Trophoblast cell (in vitro differentiated cells and primary cell): ENCODE measurements at regions not wholly inside any gene's neighbourhood (a gene's known extent, or its start where the extent isn't known, plus 50 kb on each side); places are given as distances from the start of the nearest gene placed in this dataset.

ENCODE experiments used
- DNase-seq, 2 donors: peaks; one replicate each; pipeline ENCODE4 v3.0.0-alpha.2; 2016
- H2AFZ ChIP-seq: 2 replicates; pipeline ENCODE4 v1.6.1; 2013; ENCODE audit warnings: low read length, moderate library complexity, mild to moderate bottlenecking; ENCODE audit not compliant: insufficient read depth, poor library complexity
- H2AK5ac ChIP-seq: 2 replicates; pipeline ENCODE4 v1.6.1; 2013; ENCODE audit warnings: mild to moderate bottlenecking, low read length
- H2BK120ac ChIP-seq: 2 replicates; pipeline ENCODE4 v1.6.1; 2013; ENCODE audit warnings: low read length, mild to moderate bottlenecking, moderate library complexity; ENCODE audit not compliant: insufficient read depth, poor library complexity
- H2BK12ac ChIP-seq: 2 replicates; pipeline ENCODE4 v1.6.1; 2013; ENCODE audit warnings: mild to moderate bottlenecking, low read length, moderate library complexity
- H2BK5ac ChIP-seq: 2 replicates; pipeline ENCODE4 v1.6.1; 2013; ENCODE audit warnings: low read length, low read depth, moderate library complexity, mild to moderate bottlenecking; ENCODE audit not compliant: poor library complexity
- H3K14ac ChIP-seq: 2 replicates; pipeline ENCODE4 v1.6.1; 2013; ENCODE audit warnings: mild to moderate bottlenecking, low read length
- H3K18ac ChIP-seq: 2 replicates; pipeline ENCODE4 v1.6.1; 2013; ENCODE audit warnings: mild to moderate bottlenecking, low read length
- H3K23ac ChIP-seq: 2 replicates; pipeline ENCODE4 v1.6.1; 2013; ENCODE audit warnings: low read length
- H3K27ac ChIP-seq: 2 replicates; pipeline ENCODE4 v1.5.1; 2013; ENCODE audit warnings: low read depth, mild to moderate bottlenecking, inconsistent platforms, low read length, moderate library complexity
- H3K27me3 ChIP-seq: 2 replicates; pipeline ENCODE4 v1.6.1; 2013; ENCODE audit warnings: inconsistent platforms, mild to moderate bottlenecking, low read length, moderate library complexity; ENCODE audit not compliant: insufficient read depth
- H3K36me3 ChIP-seq, 2 experiments: 1 replicate in 1 of 2; 2 replicates in 1 of 2; pipeline ENCODE4 v1.6.1; 2013; ENCODE audit warnings: low read length in 2 of 2, mild to moderate bottlenecking in 2 of 2, moderate library complexity in 1 of 2; ENCODE audit not compliant: insufficient read depth in 2 of 2, control insufficient read depth in 1 of 2
- H3K4ac ChIP-seq: 2 replicates; pipeline ENCODE4 v1.6.1; 2013; ENCODE audit warnings: low read depth, mild to moderate bottlenecking, low read length, moderate library complexity
- H3K4me1 ChIP-seq, 2 experiments: 1 replicate in 1 of 2; 2 replicates in 1 of 2; pipeline ENCODE4 v1.6.1; 2013; ENCODE audit warnings: low read length in 2 of 2, mild to moderate bottlenecking in 2 of 2, moderate library complexity in 1 of 2; ENCODE audit not compliant: insufficient read depth in 2 of 2, control insufficient read depth in 1 of 2
- H3K4me2 ChIP-seq: 2 replicates; pipeline ENCODE4 v1.6.1; 2013; ENCODE audit warnings: inconsistent platforms, mild to moderate bottlenecking, low read length, moderate library complexity
- H3K4me3 ChIP-seq: 2 replicates; pipeline ENCODE4 v1.5.1; 2013; ENCODE audit warnings: mild to moderate bottlenecking, low read depth, low read length, inconsistent platforms
- H3K79me1 ChIP-seq: one replicate; pipeline ENCODE4 v1.6.1; 2013; ENCODE audit warnings: low read length
- H3K79me2 ChIP-seq: 2 replicates; pipeline ENCODE4 v1.6.1; 2013; ENCODE audit warnings: low read length, mild to moderate bottlenecking; ENCODE audit not compliant: control insufficient read depth, insufficient read depth, poor library complexity
- H3K9ac ChIP-seq: 2 replicates; pipeline ENCODE4 v1.6.1; 2013; ENCODE audit warnings: mild to moderate bottlenecking, low read length
- H3K9me3 ChIP-seq: 2 replicates; pipeline ENCODE4 v1.6.1; 2013; ENCODE audit warnings: low read depth, mild to moderate bottlenecking, control low read depth, inconsistent platforms, low read length; ENCODE audit not compliant: insufficient read depth
- H4K12ac ChIP-seq: 2 replicates; pipeline ENCODE4 v1.6.1; 2013; ENCODE audit warnings: low read depth, mild to moderate bottlenecking, low read length, moderate library complexity
- H4K8ac ChIP-seq: 2 replicates; pipeline ENCODE4 v1.6.1; 2013; ENCODE audit warnings: low read depth, mild to moderate bottlenecking, low read length, moderate library complexity
- H4K91ac ChIP-seq: one replicate; pipeline ENCODE4 v1.6.1; 2013; ENCODE audit warnings: low read depth, mild to moderate bottlenecking, low read length, moderate library complexity
- WGBS: extraction: QIAGEN DNeasy Blood & Tissue Kit; methylation state at CpG from one replicate; pipeline ENCODE4 v1.1.7; 2013; ENCODE audit warnings: missing lambda C conversion rate; ENCODE audit not compliant: insufficient read length, insufficient coverage; ENCODE audit errors: extremely low coverage; 5-methylcytosine and 5-hydroxymethylcytosine counted together

DNA sequence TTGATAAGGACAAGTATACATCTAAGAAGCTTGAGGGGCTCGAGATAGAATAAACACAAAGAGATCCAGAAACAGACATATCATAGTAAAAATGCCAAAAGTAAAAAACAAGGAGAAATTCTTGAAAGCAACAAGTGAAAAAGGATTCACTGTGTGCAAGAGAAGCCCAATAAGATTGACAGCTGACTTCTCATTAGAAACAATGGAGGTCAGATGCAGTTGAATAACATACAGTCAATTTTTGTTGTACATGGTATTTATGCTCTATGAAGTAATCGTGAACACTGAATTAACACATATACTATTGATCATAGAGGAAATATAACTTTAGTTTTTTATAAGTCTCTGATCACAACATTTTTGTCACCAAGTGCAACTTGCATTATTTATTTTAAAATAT lies 982.8 kb upstream of the SORCS1 start:
- H3K4ac ChIP-seq, result no peak overlapping the region
- no peaks in the 10 kb centered on the region for H3K27me3 ChIP-seq
- H2AK5ac ChIP-seq, result no peak overlapping the region
- no CpG with 5 or more reads among the region's 2 CpGs for WGBS
- DNase-seq, result no peak
- no peaks in the 10 kb centered on the region for H3K4me1 ChIP-seq
- no peaks in the 10 kb centered on the region for H3K36me3 ChIP-seq
- no peak overlapping the region for H4K12ac ChIP-seq
- no peak overlapping the region for H3K4me3 ChIP-seq
- H2BK120ac ChIP-seq, result no peak overlapping the region
- H3K23ac ChIP-seq, result no peak overlapping the region
- H2BK12ac ChIP-seq, result no peak overlapping the region
- no peak overlapping the region for H3K27ac ChIP-seq
- no peak overlapping the region for H3K4me2 ChIP-seq
- no peak overlapping the region for H2BK5ac ChIP-seq
- no peaks in the 10 kb centered on the region for H3K9me3 ChIP-seq
- H3K79me1 ChIP-seq, result no peaks in the 10 kb centered on the region
- no peak overlapping the region for H4K8ac ChIP-seq
- no peak overlapping the region for H3K9ac ChIP-seq
- no peak overlapping the region for H2AFZ ChIP-seq
- no peak overlapping the region for H3K18ac ChIP-seq
- no peak overlapping the region for H4K91ac ChIP-seq
- no peak overlapping the region for H3K14ac ChIP-seq
- no peaks in the 10 kb centered on the region for H3K79me2 ChIP-seq

DNA sequence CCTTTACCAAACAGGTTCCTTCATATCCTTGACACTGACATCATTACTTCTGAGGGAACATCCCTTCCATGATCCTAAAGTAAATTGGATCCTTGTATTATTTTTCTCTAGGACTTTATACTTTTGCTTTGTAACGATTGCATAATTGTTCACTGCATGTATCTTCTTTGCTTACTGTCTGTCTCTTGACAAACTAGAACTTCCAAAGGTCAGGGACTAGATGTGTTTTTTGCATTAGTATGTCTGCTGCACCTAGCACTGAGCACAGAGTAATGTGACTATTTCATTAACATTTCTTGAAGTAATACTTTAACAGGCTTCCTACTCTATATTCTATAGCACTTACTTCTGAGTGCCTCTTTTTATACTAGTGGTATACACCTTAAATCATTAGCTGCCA lies 976.6 kb upstream of the SORCS1 start:
- no peak overlapping the region for H3K18ac ChIP-seq
- no peak overlapping the region for H3K4me3 ChIP-seq
- DNase-seq, result no peak
- no peak overlapping the region for H4K91ac ChIP-seq
- no peak overlapping the region for H3K4ac ChIP-seq
- H3K9ac ChIP-seq, result no peak overlapping the region
- no peak overlapping the region for H3K4me2 ChIP-seq
- H4K8ac ChIP-seq, result no peak overlapping the region
- H3K4me1 ChIP-seq, result no peaks in the 10 kb centered on the region
- no peaks in the 10 kb centered on the region for H3K27me3 ChIP-seq
- H3K36me3 ChIP-seq, result no peaks in the 10 kb centered on the region
- H3K14ac ChIP-seq, result no peak overlapping the region
- no peaks in the 10 kb centered on the region for H3K79me2 ChIP-seq
- no peak overlapping the region for H3K23ac ChIP-seq
- H2BK120ac ChIP-seq, result no peak overlapping the region
- no peaks in the 10 kb centered on the region for H3K79me1 ChIP-seq
- H2BK12ac ChIP-seq, result no peak overlapping the region
- no peak overlapping the region for H3K27ac ChIP-seq
- H2AFZ ChIP-seq, result no peak overlapping the region
- no peak overlapping the region for H2BK5ac ChIP-seq
- H3K9me3 ChIP-seq, result no peaks in the 10 kb centered on the region
- WGBS, result no CpG with 5 or more reads among the region's 1 CpG
- no peak overlapping the region for H2AK5ac ChIP-seq
- no peak overlapping the region for H4K12ac ChIP-seq

DNA sequence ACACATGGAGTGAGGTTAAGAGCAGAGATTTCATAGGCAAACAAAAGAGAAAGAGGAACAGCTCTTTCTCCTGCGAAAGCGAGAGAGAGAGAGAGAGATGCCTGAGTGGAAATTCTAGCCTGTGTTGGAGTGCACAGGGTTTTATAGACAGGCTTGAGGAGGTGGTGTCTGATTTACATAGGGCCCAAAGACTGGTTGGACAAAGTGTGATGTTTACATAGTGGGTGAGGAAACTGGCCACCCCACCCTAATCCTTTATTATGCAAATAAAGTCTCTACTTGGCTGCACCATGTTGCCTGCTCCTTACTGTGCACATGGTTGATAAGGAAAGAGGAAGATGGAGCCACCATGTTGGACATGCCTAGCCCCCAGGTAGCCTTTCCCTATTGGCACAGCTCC lies 967.8 kb upstream of the SORCS1 start:
- no peak overlapping the region for H4K91ac ChIP-seq
- H2BK12ac ChIP-seq, result no peak overlapping the region
- H3K27me3 ChIP-seq, result no peaks in the 10 kb centered on the region
- no peaks in the 10 kb centered on the region for H3K36me3 ChIP-seq
- no peaks in the 10 kb centered on the region for H3K4me1 ChIP-seq
- H2BK120ac ChIP-seq, result no peak overlapping the region
- H3K79me1 ChIP-seq, result no peaks in the 10 kb centered on the region
- no peaks in the 10 kb centered on the region for H3K9me3 ChIP-seq
- H3K9ac ChIP-seq, result no peak overlapping the region
- no peak overlapping the region for H3K4me3 ChIP-seq
- H2AFZ ChIP-seq, result no peak overlapping the region
- no peak overlapping the region for H4K12ac ChIP-seq
- no peak overlapping the region for H3K4ac ChIP-seq
- no peak overlapping the region for H3K14ac ChIP-seq
- H3K27ac ChIP-seq, result no peak overlapping the region
- DNase-seq, result no peak
- no peak overlapping the region for H2AK5ac ChIP-seq
- H3K79me2 ChIP-seq, result no peaks in the 10 kb centered on the region
- no peak overlapping the region for H3K4me2 ChIP-seq
- no peak overlapping the region for H3K23ac ChIP-seq
- no CpG with 5 or more reads among the region's 2 CpGs for WGBS
- H3K18ac ChIP-seq, result no peak overlapping the region
- no peak overlapping the region for H4K8ac ChIP-seq
- no peak overlapping the region for H2BK5ac ChIP-seq

DNA sequence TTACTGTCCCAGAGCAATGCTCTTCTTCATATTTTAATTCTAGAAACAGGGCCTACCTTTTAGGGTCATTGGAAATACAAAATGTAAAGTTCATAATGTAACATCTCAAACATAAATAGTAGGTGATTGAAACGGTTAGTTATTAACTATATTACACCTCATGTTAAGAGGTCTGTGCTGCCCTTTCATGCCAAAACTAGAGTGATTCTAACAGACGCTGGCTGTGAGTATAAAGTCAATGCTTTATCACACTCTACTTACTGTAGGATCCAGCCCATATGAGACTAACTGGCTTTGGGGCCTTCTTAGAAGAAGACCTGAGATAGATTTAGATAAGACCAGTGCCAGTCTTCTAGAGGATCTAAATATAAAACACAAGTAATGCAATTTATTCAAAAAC lies 966.1 kb upstream of the SORCS1 start:
- no peak overlapping the region for H3K4ac ChIP-seq
- WGBS, result no CpG with 5 or more reads among the region's 2 CpGs
- no peak overlapping the region for H3K9ac ChIP-seq
- no peak overlapping the region for H4K91ac ChIP-seq
- no peaks in the 10 kb centered on the region for H3K79me2 ChIP-seq
- H2BK5ac ChIP-seq, result no peak overlapping the region
- no peak overlapping the region for H3K14ac ChIP-seq
- no peaks in the 10 kb centered on the region for H3K27me3 ChIP-seq
- no peak overlapping the region for H4K8ac ChIP-seq
- no peaks in the 10 kb centered on the region for H3K4me1 ChIP-seq
- H3K27ac ChIP-seq, result no peak overlapping the region
- no peak overlapping the region for H3K18ac ChIP-seq
- no peak overlapping the region for H4K12ac ChIP-seq
- no peaks in the 10 kb centered on the region for H3K36me3 ChIP-seq
- no peaks in the 10 kb centered on the region for H3K79me1 ChIP-seq
- no peak overlapping the region for H3K23ac ChIP-seq
- H2BK120ac ChIP-seq, result no peak overlapping the region
- DNase-seq, result no peak
- H2AFZ ChIP-seq, result no peak overlapping the region
- H3K9me3 ChIP-seq, result no peaks in the 10 kb centered on the region
- no peak overlapping the region for H3K4me3 ChIP-seq
- no peak overlapping the region for H3K4me2 ChIP-seq
- no peak overlapping the region for H2BK12ac ChIP-seq
- H2AK5ac ChIP-seq, result no peak overlapping the region
